PFSK-1 (cell line): ENCODE measurements at regions not wholly inside any gene's neighbourhood (a gene's known extent, or its start where the extent isn't known, plus 50 kb on each side); places are given as distances from the start of the nearest gene placed in this dataset.

Experiments used
- FOXP2 ChIP-seq: optimal IDR thresholded peaks from 2 replicates; pipeline ENCODE3; 2011; ENCODE audit warnings: borderline replicate concordance, control low read depth, inconsistent platforms; ENCODE audit not compliant: insufficient read depth; ENCODE audit errors: extremely low read length, extremely low read depth
- POLR2AphosphoS5 ChIP-seq: IDR thresholded peaks from 2 replicates; pipeline ENCODE4 v1.6.1; 2012; ENCODE audit warnings: low read depth, mild to moderate bottlenecking, control low read depth, low read length, moderate library complexity
- REST ChIP-seq, 2 experiments: IDR thresholded peaks; 2 replicates each; pipeline versions ENCODE4 v1.6.1 to v1.8.0; 2011 to 2012; ENCODE audit warnings: low read depth in 2 of 2, low read length in 2 of 2, control low read depth in 1 of 2, inconsistent platforms in 1 of 2, mild to moderate bottlenecking in 1 of 2, moderate library complexity in 1 of 2; ENCODE audit not compliant: insufficient read depth in 1 of 2
- SIN3A ChIP-seq: IDR thresholded peaks from 2 replicates; pipeline ENCODE4 v1.6.1; 2012; ENCODE audit warnings: mild to moderate bottlenecking, low read length, moderate library complexity, borderline replicate concordance; ENCODE audit not compliant: insufficient read depth
- TAF1 ChIP-seq: IDR thresholded peaks from 2 replicates; pipeline ENCODE4 v1.6.1; 2012; ENCODE audit warnings: low read length, control low read depth, borderline replicate concordance; ENCODE audit not compliant: insufficient read depth

- no peak for TF ChIP-seq POLR2AphosphoS5
- TF ChIP-seq TAF1, result no peak
- no peak for TF ChIP-seq REST (IDR thresholded peaks at IDR 0.05; ENCODE audit: insufficient read depth in 1 of 2, low read depth in 2 of 2, low read length in 2 of 2)
- no peak for TF ChIP-seq SIN3A
- TF ChIP-seq FOXP2, result no peak
Observed at GRCh38 chr1:185412385-185413087, 95.5 kb upstream of the IVNS1ABP start.
